ENCODE measurements at regions not wholly inside any gene's neighbourhood (a gene's known extent, or its start where the extent isn't known, plus 50 kb on each side); places are given as distances from the start of the nearest gene placed in this dataset.

DNA sequence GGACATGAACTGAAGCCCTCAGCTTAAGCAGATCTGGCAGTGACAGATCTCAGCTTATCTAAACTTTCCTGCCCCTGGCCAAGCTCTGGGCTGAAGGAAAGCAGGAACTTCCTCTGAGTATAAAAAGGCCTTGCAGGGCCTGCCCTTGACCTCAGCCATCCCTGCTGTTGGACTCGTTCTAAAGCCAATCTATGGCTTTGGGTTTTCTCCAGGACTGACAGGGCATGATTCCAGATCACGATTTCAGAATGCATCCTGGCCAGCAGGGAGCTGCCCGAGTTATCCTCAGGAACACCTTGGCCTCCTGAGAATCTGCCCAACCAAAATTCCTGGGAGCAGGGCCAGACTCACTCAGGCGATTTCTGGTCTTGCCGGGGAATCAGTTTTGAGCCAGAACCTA, 502.7 kb downstream of the TLE4 start:
- H2AFZ ChIP-seq: no peak overlapping the region
- POLR2A ChIA-PET (ENCODE audit: unreplicated experiment): no interaction called here
- no peak overlapping the region for H3K4me3 ChIP-seq
- CTCF ChIA-PET: no interaction called here
- DNase-seq: no peak
- no peaks in the 10 kb centered on the region for H3K27me3 ChIP-seq (ENCODE audit: insufficient read depth, low read depth)
- H3K79me2 ChIP-seq (ENCODE audit: low read depth): no peaks in the 10 kb centered on the region
- H3K4me2 ChIP-seq: no peak overlapping the region
- intact Hi-C loops (cut with micrococcal nuclease; ENCODE audit: unreplicated experiment): no loop called here
- H4K20me1 ChIP-seq (ENCODE audit: insufficient read depth): no peaks in the 10 kb centered on the region
- H3K27ac ChIP-seq: no peak overlapping the region
- no peaks in the 10 kb centered on the region for H3K9me2 ChIP-seq (ENCODE audit: insufficient read depth)
- no peaks in the 10 kb centered on the region for H3K4me1 ChIP-seq (replicated peaks; ENCODE audit: insufficient read depth)
- no peaks in the 10 kb centered on the region for H3K36me3 ChIP-seq (ENCODE audit: low read depth)
- no TSS peak for BruUV-seq (replicated peaks)
- TF ChIP-seq, protein P1, sequence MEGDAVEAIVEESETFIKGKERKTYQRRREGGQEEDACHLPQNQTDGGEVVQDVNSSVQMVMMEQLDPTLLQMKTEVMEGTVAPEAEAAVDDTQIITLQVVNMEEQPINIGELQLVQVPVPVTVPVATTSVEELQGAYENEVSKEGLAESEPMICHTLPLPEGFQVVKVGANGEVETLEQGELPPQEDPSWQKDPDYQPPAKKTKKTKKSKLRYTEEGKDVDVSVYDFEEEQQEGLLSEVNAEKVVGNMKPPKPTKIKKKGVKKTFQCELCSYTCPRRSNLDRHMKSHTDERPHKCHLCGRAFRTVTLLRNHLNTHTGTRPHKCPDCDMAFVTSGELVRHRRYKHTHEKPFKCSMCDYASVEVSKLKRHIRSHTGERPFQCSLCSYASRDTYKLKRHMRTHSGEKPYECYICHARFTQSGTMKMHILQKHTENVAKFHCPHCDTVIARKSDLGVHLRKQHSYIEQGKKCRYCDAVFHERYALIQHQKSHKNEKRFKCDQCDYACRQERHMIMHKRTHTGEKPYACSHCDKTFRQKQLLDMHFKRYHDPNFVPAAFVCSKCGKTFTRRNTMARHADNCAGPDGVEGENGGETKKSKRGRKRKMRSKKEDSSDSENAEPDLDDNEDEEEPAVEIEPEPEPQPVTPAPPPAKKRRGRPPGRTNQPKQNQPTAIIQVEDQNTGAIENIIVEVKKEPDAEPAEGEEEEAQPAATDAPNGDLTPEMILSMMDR (conservative IDR thresholded peaks at IDR 0.05): no peak
- no peak for TF ChIP-seq EZH2 (IDR thresholded peaks at IDR 0.05; ENCODE audit: low read depth)
- H3K9me3 ChIP-seq (ENCODE audit: insufficient read depth, low read depth): no peaks in the 10 kb centered on the region
- H3F3A ChIP-seq (ENCODE audit: insufficient read depth, low read depth): no peaks in the 10 kb centered on the region

DNA sequence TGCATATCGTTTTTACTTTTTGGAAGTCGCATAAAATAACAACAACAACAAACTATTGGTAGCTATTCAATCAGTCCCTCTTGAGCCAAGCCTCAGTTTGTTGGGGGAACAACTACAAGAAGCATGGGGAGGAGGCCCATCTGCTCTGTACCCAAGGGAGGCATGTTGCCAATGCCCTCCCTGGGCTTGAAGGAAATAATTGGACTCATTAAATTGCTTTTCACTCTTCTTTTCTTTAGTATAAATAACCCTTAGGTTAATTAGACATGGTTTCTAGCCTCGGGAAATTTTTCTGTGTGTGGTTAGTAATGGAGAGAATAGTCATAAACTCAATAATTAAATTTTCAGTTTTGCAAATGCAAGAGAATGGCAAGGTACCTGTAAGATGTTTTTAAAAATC, 500.7 kb downstream of the TLE4 start:
- POLR2A ChIA-PET (ENCODE audit: unreplicated experiment): no interaction called here
- no TSS peak for BruUV-seq (replicated peaks)
- TF ChIP-seq EZH2 (IDR thresholded peaks at IDR 0.05; ENCODE audit: low read depth): no peak
- TF ChIP-seq, protein P1 (conservative IDR thresholded peaks at IDR 0.05): no peak

DNA sequence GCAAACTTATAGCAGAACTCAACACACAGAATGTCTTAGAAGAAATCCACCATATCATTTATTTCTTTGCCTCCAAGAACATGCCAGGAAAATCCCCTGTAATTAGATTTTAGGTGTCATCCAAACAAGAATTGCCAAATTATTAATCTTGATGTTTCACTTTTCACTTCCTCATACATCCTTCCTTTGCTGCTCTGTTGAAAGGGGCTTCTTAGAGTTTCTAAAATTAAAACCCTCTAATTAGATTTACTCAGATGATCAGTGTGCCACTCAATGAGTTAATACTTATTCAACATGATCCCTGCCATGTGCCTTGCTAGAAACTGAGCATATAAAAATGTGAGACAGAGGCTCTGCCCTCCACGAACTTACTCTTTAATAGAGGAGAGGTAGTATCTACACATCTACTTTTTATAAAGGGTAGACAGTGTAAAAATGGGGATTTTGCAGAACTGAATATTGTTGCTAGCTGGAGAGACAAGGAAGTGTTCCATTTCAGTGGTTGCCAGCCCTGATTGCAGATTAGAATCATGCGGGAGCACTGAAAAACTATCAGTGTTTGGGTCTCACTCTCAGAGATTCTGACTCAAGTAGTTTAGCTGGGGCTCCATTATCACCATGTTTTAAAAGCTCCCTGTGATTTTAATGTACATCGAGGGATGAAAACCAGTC, 498.4 kb downstream of the TLE4 start:
- H3K36me3 ChIP-seq (ENCODE audit: low read depth): no peaks in the 10 kb centered on the region
- H3K4me2 ChIP-seq: no peak overlapping the region

More for the DNA sequence above, 500.7 kb downstream of the TLE4 start:
- Histone ChIP-seq H3K27ac (no peak overlapping the region), H3K27me3 (ENCODE audit: insufficient read depth, low read depth) (no peaks in the 10 kb centered on the region), H4K20me1 (ENCODE audit: insufficient read depth) (no peaks in the 10 kb centered on the region), H3K9me2 (ENCODE audit: insufficient read depth) (no peaks in the 10 kb centered on the region), H2AFZ (no peak overlapping the region), H3K79me2 (ENCODE audit: low read depth) (no peaks in the 10 kb centered on the region), H3K4me1 (replicated peaks; ENCODE audit: insufficient read depth) (no peaks in the 10 kb centered on the region), H3K36me3 (ENCODE audit: low read depth) (no peaks in the 10 kb centered on the region), H3F3A (ENCODE audit: insufficient read depth, low read depth) (no peaks in the 10 kb centered on the region), H3K9me3 (ENCODE audit: insufficient read depth, low read depth) (no peaks in the 10 kb centered on the region), H3K4me2 (no peak overlapping the region), H3K4me3 (no peak overlapping the region)
- intact Hi-C loops (cut with micrococcal nuclease; ENCODE audit: unreplicated experiment): no loop called here
- no peak for DNase-seq
- CTCF ChIA-PET: no interaction called here

More for the DNA sequence above, 498.4 kb downstream of the TLE4 start:
- H4K20me1 ChIP-seq (ENCODE audit: insufficient read depth): no peaks in the 10 kb centered on the region
- no peak overlapping the region; the same call in 1 of the 2 replicates for H2AFZ ChIP-seq
- no peak overlapping the region for H3K27ac ChIP-seq
- TF ChIP-seq EZH2 (IDR thresholded peaks at IDR 0.05; ENCODE audit: low read depth): no peak
- TF ChIP-seq, protein P1 (conservative IDR thresholded peaks at IDR 0.05): no peak
- no peaks in the 10 kb centered on the region for H3K9me2 ChIP-seq (ENCODE audit: insufficient read depth)
- no peak for DNase-seq
- intact Hi-C loops (cut with micrococcal nuclease; ENCODE audit: unreplicated experiment): no loop called here
- no peaks in the 10 kb centered on the region for H3K4me1 ChIP-seq (replicated peaks; ENCODE audit: insufficient read depth)
- H3K79me2 ChIP-seq (ENCODE audit: low read depth): no peaks in the 10 kb centered on the region
- ChIA-PET POLR2A (ENCODE audit: unreplicated experiment) (no interaction called here), CTCF (no interaction called here)
- H3F3A ChIP-seq (ENCODE audit: insufficient read depth, low read depth): no peaks in the 10 kb centered on the region
- H3K4me3 ChIP-seq: no peak overlapping the region
- no peaks in the 10 kb centered on the region for H3K9me3 ChIP-seq (ENCODE audit: insufficient read depth, low read depth)
- BruUV-seq (replicated peaks): no TSS peak
- H3K27me3 ChIP-seq (ENCODE audit: insufficient read depth, low read depth): no peaks in the 10 kb centered on the region
